WERI-Rb-1 (cell line): ENCODE measurements at regions not wholly inside any gene's neighbourhood (a gene's known extent, or its start where the extent isn't known, plus 50 kb on each side); places are given as distances from the start of the nearest gene placed in this dataset.
"Not testable (repeated sequence)": the region's sequence is repeated elsewhere in the genome, so short reads cannot be mapped to it uniquely, and the experiment has no call there.

Experiments
- DNase-seq: peaks from one replicate; pipeline ENCODE4 v3.0.0-alpha.2; 2020
- H3K27ac ChIP-seq: fragments of 250-450 bp; sonication (Bioruptor Pico); 2 replicates; pipeline ENCODE4 v1.5.1; 2020; ENCODE audit warnings: mild to moderate bottlenecking, moderate library complexity
- H3K27me3 ChIP-seq: fragments of 250-450 bp; sonication (Bioruptor Pico); 2 replicates; pipeline ENCODE4 v1.5.1; 2021; ENCODE audit warnings: mild to moderate bottlenecking, low read depth, moderate library complexity; ENCODE audit not compliant: insufficient read depth, severe bottlenecking
- H3K36me3 ChIP-seq: fragments of 250-450 bp; sonication (Bioruptor Pico); 2 replicates; pipeline ENCODE4 v1.5.1; 2020; ENCODE audit warnings: mild to moderate bottlenecking, moderate library complexity
- H3K4me3 ChIP-seq: 2 replicates; pipeline ENCODE4 v1.5.1; 2011; ENCODE audit warnings: low read depth, mild to moderate bottlenecking, control low read depth, low read length
- H3K9me3 ChIP-seq: fragments of 250-450 bp; sonication (Bioruptor Pico); 2 replicates; pipeline ENCODE4 v1.5.1; 2021; ENCODE audit warnings: mild to moderate bottlenecking, moderate library complexity; ENCODE audit not compliant: severe bottlenecking
- CTCF ChIP-seq: IDR thresholded peaks from 2 replicates; pipeline ENCODE4 v1.5.1; 2011; ENCODE audit warnings: low read depth, mild to moderate bottlenecking, control low read depth, inconsistent platforms, low read length

GRCh38 chr2:122338000-122338399, 582.5 kb downstream of the TSN start:
- no peak for DNase-seq
- no peaks in the 10 kb centered on the region for H3K36me3 ChIP-seq
- H3K9me3 ChIP-seq: no peaks in the 10 kb centered on the region
- no peak overlapping the region for H3K4me3 ChIP-seq
- no peak overlapping the region for H3K27ac ChIP-seq
- no peaks in the 10 kb centered on the region for H3K27me3 ChIP-seq
- TF ChIP-seq CTCF: peak; percentile 9; the same call in 1 of the 2 replicates

DNA sequence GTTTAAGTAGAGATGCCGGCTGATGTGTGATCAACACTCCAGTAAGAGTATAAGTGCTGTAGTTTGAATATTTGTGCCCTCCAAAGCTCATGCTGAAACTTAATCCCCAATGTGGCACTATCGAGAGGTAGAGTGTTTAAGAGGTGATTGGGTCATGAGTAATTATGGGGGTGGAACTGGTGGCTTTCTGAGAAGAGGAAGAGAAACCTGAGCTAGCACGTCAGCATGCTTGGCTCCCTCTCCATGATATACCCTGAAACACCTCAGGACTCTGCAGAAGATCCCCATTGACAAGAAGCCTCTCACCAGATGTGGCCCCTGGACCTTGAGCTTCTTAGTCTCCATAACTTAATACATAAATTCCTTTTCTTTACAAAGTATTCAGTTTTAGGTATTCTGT, 584.8 kb downstream of the TSN start:
- no peak for TF ChIP-seq CTCF
- Histone ChIP-seq H3K4me3 (no peak overlapping the region), H3K27me3 (no peaks in the 10 kb centered on the region), H3K27ac (no peak overlapping the region), H3K36me3 (no peaks in the 10 kb centered on the region), H3K9me3 (no peaks in the 10 kb centered on the region)
- no peak for DNase-seq

DNA sequence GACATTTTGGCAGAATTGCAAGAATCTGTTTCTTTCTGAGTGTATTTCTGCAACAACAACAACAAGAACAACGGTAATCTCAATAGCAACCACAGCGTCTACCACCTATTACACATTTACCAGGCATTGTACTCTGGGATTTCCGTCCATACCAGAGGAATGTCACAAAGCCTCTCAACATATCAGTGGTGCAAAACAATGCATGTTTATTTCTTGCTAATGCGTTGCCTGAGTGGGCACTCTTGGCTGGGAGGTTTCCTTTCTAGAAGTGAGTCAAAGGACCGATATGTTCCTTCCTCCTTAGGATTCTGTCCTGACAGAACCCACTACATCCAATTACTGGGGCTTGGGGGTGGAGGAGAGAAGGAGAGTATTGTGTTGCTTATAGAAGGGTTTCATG, 585.6 kb downstream of the TSN start:
- no peaks in the 10 kb centered on the region for H3K36me3 ChIP-seq
- no peak for TF ChIP-seq CTCF
- H3K27ac ChIP-seq: no peak overlapping the region
- H3K4me3 ChIP-seq: no peak overlapping the region
- H3K27me3 ChIP-seq: no peaks in the 10 kb centered on the region
- no peaks in the 10 kb centered on the region for H3K9me3 ChIP-seq
- no peak for DNase-seq

- not testable (repeated sequence) for H3K9me3 ChIP-seq, H3K36me3 ChIP-seq, DNase-seq, H3K27ac ChIP-seq, H3K27me3 ChIP-seq, H3K4me3 ChIP-seq
These were observed 596.7 kb downstream of the TSN start for GRCh38 chr2:122352151-122352550.

GRCh38 chr2:122357998-122358397, 602.5 kb downstream of the TSN start:
- H3K9me3 ChIP-seq: peaks cover 8% of the 10 kb centered on the region
- no peak overlapping the region for H3K4me3 ChIP-seq
- H3K27me3 ChIP-seq: no peaks in the 10 kb centered on the region
- no peaks in the 10 kb centered on the region for H3K36me3 ChIP-seq
- TF ChIP-seq CTCF: no peak
- no peak for DNase-seq
- H3K27ac ChIP-seq: no peak overlapping the region

DNA sequence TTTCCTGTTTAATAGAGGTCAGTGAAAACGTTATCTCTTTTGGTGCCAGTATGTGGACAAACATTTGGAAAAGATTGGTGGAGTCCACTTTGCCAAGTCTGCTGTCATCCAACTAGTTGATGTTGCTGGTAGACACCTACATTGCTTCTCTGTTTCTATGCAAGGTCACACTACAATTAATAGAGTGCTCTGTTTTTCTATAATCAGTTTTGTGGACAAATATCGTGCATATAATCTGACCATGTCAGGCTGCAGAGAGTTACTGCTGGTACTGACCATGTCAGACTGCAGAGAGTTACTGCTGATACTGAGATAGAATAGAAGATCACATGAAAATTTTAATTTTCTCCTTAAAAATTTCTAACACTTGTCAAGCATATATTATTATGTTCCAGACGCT, 603.3 kb downstream of the TSN start:
- H3K9me3 ChIP-seq: peaks cover 8% of the 10 kb centered on the region
- TF ChIP-seq CTCF: no peak
- H3K36me3 ChIP-seq: no peaks in the 10 kb centered on the region
- H3K27ac ChIP-seq: no peak overlapping the region
- H3K4me3 ChIP-seq: no peak overlapping the region
- no peak for DNase-seq
- H3K27me3 ChIP-seq: no peaks in the 10 kb centered on the region
